Non-pigmented ciliary epithelial cell (primary cell): ENCODE measurements at regions not wholly inside any gene's neighbourhood (a gene's known extent, or its start where the extent isn't known, plus 50 kb on each side); places are given as distances from the start of the nearest gene placed in this dataset.
"Not testable (repeated sequence)": the region's sequence is repeated elsewhere in the genome, so short reads cannot be mapped to it uniquely, and the experiment has no call there.

Source experiments
- DNase-seq: peaks from one replicate; pipeline ENCODE4 v3.0.0-alpha.2; 2010; ENCODE audit warnings: low read depth

DNA sequence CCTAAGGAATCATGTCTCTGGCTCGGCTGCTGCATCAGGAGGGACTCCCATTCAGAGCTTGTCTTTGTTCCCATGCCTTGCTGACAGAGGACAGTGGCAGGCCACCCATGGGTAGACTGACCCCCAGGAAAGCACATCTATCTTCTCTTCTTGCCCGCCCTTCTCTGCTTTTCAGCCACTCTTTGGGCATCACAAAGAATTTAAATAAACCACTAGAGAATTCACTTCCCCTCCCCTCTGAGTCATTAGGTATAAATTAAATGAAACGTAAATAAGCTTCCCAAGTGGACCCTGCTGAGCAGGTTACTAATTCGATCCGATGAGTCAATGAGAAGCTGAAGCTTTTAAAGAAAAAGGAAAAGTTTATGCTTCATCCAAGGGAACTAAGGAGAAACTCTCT, 97.0 kb downstream of the DRD1 start:
- peak; percentile 42 for DNase-seq

DNA sequence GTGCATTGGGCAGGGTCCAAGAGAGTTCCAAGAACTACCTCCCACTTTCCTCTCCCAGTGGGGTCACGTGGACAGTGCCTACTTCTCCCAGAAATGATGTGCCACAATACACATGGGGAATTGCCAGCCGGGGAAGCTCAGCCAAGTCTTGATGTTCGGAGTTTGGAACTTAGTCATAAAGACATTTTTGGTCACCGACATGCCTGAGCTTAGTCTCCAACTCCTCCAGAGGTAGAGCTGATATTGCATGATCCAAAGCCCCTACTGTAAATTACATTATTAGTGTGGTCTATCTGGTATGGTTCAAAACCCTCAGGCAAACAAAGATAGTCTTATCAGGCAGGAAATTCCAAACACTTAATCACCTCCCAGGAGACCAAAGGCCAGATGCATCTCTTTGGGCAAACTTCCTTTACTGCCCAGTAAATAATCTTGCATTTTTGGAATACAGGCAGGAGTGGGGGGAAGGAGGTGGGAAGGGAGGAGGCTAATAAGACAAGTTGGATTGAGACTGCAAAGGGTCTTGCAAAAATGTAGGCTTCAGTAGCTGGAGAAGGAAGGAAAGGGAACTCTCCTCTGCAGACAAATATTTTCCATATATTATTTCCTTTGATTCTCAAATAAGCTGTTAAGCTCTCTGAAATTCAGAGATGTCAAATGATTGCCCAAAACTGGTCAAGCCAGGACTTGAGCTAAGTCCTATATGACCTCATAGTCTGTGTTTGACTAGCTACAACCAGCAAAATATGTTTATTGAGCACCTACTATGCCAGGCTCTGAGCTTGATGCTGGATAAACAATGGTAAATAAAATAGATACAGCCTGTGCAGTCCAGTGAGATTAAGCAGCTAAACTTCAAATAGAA, 99.4 kb downstream of the DRD1 start:
- DNase-seq: peak; percentile 24

- DNase-seq: no peak
These were observed 100.7 kb downstream of the DRD1 start for GRCh38 chr5:175343308-175343707.

DNA sequence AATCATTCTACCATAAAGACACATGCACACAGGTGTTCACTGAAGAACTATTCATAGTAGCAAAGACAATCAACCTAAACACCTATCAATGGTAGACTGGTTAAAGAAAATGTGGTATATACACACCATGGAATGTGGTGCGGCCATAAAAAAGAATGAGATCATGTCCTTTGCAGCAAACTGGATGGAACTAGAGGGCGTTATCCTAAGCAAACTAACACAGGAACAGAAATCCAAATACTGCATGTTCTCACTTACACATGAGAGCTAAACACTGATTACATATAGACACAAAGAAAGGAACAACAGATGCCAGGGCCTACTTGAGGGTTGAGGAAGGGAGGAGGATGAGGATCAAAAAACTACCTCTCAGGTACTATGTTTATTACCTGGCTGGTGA, 103.8 kb downstream of the DRD1 start:
- no peak for DNase-seq

- no peak for DNase-seq
These were observed 106.3 kb downstream of the DRD1 start for GRCh38 chr5:175337680-175338079.

DNA sequence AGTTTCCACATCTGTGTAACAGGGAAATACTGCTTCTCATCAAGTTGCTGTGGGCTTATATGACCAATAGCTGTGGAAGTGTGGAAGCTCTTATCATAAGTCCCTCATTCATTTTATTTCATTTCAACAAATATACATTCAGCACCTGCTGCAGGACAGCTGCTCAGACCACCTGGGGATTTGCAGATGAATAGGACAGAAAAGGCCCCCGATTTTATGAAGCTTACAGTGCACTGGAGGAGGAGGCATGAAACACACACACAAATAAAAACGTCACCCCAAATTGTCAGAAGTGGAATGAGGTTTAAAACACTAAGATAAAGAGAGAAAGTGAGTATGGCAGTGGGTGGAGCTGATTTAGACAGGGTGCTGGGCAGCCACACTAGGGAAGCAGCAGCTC, 107.2 kb downstream of the DRD1 start:
- no peak for DNase-seq

GRCh38 chr5:175335691-175336090, 108.3 kb downstream of the DRD1 start:
- no peak for DNase-seq

- DNase-seq: not testable (repeated sequence)
These were observed 112.6 kb downstream of the DRD1 start for GRCh38 chr5:175331173-175332036.

DNA sequence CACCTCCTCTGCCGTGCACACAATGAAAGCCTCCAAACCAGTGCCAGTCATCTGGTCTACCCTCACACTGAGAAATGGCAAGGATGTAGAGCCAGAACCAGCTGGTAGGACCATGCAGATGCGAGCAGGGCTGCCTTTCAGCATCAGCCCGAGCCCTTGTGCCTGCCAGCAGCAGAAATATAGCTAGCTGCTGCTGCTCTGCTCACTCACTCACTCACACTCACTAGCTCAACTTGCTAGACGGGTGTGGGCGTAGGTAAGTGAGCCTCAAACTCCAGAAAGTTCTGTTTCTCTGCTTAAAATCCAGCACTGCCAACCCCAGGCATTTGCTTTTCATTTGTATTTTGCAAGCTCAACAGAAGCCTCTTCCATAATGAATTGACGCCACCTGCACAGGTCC, 114.0 kb downstream of the DRD1 start:
- DNase-seq: no peak

DNA sequence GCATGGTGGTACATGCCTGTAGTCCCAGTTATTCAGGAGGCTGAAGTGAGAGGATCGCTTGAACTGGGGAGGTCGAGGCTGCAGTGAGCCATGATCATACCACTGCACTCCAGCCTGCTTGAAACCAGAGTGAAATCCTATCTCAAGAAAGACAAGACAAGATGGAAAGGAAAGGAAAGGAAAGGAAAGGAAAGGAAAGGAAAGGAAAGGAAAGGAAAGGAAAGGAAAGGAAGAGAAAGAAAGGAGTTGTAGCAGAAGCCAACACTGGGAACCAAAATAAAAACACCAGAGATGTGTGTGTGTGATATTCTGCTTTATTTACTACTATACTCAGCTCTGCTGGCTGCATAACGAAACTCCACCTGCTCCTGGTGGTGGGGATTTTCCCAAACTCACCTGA, 115.3 kb downstream of the DRD1 start:
- DNase-seq: no peak

DNA sequence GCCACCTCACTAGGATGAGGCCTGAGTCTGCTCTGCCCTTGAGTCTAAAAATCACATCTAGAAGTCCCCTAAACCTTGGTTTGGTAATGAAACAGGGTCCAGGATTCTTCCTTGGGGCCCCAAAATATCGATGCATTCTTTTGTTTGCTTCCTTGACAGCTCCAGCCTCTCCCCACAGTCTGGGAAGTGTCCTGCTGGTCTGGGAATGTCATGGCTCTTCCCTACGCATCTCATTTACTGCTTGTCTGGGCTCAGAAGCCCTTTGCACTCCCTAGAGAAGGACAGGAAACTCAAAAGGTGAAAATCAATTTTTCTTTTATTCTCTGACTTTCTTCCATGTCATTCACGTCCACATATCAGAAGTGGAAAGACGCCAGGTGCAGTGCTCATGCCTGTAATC, 115.8 kb downstream of the DRD1 start:
- DNase-seq: no peak

DNA sequence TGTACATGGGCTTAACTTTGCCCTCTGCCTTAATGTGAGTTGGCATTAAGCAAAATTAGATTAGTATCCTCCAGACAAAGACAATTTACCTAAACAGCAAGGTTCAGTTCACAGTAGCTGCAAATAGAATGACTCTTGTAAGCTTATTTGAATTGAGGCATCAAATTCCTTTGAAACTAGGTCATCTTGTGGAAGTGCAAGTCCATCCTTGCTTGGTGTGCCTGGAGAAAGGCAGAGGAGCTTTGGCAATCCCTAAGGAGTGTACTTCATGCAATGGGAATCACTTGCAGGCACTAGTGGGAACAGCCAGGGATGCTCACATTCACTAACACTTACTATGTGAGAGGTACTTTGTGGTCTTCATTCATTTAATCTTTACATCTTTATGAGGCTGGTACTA, 118.3 kb downstream of the DRD1 start:
- DNase-seq: no peak

DNA sequence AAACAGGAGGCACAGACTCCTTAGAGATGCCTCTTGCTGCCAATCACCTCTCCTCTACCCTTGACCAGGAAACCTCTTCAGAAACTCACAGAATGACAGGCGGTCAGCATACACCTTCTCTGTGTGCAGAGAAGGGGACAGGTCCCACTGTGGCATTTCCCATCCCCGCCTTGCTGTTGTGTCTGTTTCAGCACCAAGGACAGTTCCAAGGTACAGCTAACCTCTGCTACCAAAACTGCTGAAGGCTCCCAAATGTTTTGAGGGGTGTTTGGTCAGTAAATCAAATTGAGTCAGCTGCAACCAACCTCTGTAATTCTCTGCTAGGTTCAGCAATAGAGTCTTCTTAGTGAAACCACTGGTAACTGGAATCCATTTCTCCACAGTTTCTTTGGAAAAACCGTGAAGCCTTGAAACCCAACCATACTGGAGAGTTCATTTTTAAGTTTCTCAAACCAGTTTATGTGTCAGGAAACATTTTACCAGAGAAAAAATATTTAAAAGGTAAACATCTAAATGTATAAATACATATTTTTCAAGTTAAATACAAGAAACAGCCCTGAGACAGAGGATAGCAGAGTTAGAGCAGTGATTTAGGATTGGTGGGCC, 122.0 kb downstream of the DRD1 start:
- no peak for DNase-seq

GRCh38 chr5:175319199-175319598, 124.8 kb downstream of the DRD1 start:
- DNase-seq: no peak

GRCh38 chr5:175317872-175318271, 126.1 kb downstream of the DRD1 start:
- no peak for DNase-seq

- no peak for DNase-seq
These were observed 134.7 kb downstream of the DRD1 start for GRCh38 chr5:175309218-175309810.

DNA sequence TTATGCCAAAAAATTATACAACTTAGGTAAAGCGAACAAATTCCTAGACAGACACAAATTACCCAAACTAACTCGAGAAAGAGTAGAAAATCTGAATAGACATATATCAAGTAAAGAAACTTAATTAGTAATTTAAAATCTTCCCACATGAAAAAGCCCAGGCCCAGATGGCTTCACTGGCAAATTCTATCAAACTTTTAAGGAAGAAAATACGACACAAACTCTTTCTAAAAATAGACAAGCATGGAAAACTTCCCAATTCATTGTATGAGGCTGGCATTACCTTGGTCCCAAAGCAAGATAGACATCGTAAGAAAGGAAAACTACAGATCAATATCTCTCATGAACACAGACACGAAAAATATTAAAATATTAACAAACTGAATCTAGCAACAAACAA, 135.3 kb downstream of the DRD1 start:
- no peak for DNase-seq

DNA sequence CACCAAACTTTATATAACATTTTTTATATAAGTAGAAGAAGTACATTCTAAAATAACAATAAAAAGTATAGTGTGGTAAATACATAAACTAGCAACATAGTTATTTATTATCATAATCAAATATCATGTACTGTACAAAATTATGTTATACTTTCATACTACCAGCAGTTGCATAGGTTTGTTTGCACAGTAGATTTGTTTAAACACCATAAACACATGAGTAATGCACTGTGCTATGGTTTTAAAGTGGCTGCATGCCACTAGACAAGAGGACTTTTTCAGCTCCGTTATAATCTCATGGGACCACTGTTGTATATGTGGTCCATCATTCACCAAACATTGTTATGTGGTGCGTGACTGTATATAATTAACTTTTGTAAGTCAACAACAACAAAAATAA, 137.6 kb downstream of the DRD1 start:
- DNase-seq: no peak

- no peak for DNase-seq
These were observed 138.7 kb downstream of the DRD1 start for GRCh38 chr5:175305251-175305650.

DNA sequence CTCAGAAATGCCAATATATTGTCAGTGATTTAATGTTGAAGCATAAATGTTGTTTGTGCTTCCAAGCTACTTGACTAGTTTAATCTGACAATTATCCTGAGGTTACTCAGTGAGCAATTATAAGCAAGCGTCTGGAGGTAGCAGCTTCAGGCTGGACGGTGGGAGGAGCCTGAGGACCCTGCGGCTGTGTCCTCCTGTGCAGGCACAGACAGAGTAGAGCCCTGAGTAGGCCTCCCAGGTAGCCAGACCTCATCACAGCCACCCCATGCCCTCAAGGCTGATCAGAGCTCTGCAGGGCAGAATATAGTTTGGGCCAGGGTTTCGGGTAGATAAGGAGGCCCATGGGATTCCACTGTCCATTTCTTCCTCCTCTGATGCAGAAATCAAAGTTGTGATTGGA, 153.6 kb downstream of the DRD1 start:
- DNase-seq: no peak

DNA sequence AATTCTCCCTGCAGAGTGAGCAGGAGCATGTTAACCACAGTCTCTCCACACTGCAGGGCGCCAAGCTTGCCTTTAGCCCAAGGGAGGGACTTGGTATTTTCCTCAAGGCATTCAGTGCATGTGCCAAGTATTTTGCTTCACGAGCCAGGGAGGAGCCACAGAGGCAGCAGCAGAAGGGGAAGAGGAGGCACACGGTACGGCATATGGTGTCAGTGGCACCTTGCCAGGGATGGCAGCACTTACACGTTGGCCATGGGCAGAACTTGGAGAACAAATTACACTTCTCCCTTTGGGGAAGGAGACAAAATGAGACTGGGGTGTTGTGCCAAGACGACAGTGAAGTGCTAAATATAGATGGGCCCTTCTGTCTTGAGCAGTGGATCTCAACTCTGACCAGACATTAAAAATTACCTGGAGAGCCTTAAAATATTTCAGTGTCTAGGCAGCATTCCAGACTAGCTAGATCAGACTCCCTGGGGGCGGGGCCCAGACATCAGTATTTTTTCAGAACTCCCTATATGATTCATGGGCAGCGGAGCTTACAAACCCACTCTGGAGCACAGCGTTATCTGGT, 155.8 kb downstream of the DRD1 start:
- DNase-seq: peak; percentile 35

- no peak for DNase-seq
These were observed 157.0 kb downstream of the DRD1 start for GRCh38 chr5:175286981-175287380.
